ENCODE measurements at regions not wholly inside any gene's neighbourhood (a gene's known extent, or its start where the extent isn't known, plus 50 kb on each side); places are given as distances from the start of the nearest gene placed in this dataset.

DNA sequence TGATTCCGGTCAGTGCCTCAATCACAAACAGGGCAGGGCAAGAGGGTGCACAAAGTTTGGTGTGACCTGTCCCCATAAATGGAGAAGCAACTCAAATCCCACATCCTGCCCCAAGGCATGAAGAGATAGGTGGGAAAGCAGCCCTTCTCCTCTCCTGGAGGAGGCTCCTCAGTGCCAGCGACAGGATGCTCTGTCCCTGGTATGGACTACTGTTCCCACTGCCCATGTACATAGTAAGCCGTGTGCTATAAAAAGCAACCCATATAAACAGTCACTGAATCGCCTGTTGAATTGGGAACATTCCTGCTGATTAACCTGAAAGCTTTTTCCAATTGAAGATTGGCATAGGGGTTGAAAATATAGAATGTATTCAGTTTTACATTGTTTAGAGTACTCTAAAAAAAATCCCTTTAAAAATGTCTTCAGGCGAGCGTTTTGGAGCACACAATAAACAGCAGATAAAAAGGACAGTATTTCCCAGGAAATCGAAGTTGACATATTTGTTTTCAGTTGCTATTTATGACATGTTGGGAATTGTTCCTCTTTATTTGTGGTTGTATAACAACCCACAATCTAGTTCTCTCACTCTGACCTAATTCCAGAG is 513.9 kb downstream of the DIRAS2 start:
- TF ChIP-seq, protein P1, sequence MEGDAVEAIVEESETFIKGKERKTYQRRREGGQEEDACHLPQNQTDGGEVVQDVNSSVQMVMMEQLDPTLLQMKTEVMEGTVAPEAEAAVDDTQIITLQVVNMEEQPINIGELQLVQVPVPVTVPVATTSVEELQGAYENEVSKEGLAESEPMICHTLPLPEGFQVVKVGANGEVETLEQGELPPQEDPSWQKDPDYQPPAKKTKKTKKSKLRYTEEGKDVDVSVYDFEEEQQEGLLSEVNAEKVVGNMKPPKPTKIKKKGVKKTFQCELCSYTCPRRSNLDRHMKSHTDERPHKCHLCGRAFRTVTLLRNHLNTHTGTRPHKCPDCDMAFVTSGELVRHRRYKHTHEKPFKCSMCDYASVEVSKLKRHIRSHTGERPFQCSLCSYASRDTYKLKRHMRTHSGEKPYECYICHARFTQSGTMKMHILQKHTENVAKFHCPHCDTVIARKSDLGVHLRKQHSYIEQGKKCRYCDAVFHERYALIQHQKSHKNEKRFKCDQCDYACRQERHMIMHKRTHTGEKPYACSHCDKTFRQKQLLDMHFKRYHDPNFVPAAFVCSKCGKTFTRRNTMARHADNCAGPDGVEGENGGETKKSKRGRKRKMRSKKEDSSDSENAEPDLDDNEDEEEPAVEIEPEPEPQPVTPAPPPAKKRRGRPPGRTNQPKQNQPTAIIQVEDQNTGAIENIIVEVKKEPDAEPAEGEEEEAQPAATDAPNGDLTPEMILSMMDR (optimal IDR thresholded peaks at IDR 0.05 in 1 of 3, IDR thresholded peaks at IDR 0.05 in 1 of 3, conservative IDR thresholded peaks at IDR 0.05 in 1 of 3; ENCODE audit: extremely low read depth in 1 of 3, insufficient read depth in 2 of 3, low read length in 3 of 3), result no peak
- no peak for TF ChIP-seq EZH2 (IDR thresholded peaks at IDR 0.05; ENCODE audit: low read length)

Measured in keratinocyte (primary cell).